ENCODE measurements at regions not wholly inside any gene's neighbourhood (a gene's known extent, or its start where the extent isn't known, plus 50 kb on each side); places are given as distances from the start of the nearest gene placed in this dataset.
A peak's percentile ranks its signal among the peaks of the same experiment; 100 is the strongest.

DNA sequence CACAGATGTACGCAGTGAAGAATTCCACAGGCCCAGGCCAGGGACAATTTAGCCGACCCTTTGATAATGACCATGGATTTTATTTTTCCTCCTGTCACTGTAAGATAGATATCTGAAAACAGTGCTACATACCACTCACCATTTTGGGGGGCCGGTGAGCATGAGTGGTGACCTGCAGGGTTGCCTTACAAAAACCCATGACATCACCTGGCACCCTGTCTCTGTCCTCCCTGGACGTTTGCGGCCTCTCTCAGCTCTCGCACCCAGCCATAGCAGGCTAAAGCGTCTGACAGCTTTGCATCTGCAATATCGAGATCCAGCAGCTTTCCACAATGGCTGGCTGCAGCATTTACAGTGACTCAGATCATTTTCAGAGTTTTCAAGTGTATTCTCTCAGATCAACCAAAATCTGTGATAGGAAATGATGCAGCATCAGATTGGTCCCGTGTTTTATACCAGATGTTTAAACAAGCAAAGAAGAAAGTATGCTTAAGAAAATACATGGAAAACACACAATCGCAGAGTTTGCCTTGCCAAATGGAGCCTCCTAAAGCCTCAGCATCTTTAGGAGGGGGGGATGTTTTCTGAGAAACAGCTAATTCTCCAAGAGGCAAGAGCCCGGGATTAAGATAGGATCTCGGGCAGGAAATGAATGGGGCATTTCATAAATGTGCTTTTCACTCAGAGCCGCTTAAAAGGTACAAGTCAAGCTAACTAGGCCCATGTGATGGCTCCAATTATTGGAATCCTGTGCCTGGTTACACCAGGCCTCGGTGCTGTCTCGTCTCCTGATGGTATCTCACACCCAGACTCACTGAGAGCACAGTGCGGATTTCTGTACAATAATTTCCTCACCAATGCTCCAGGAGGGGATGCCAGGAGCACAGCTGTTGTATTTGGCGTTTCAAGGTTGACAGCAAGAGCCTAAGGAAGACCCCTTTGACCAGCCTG is 257.3 kb downstream of the XXYLT1 start:
- no peak for DNase-seq (ENCODE audit: low spot score)

DNA sequence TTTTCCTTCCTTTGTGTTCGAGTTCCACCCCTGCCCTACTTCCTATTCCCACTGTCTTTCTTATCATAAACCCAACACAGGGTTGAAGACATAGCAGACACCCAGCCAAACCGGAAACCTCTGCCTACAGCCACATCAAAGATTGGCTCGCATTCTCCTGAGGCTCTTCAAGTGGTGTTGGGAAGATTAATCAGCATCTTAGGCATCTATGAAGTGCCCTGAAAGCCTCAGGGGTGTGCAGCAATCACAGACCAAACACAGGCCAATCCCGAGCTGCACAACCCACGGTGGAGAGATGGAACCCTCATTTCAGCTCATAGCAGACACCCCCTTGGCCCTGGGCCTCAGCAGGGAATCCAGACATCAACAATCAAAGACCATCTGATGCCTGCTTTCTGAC is 255.9 kb downstream of the XXYLT1 start:
- DNase-seq (ENCODE audit: low spot score), result peak; percentile 77

DNA sequence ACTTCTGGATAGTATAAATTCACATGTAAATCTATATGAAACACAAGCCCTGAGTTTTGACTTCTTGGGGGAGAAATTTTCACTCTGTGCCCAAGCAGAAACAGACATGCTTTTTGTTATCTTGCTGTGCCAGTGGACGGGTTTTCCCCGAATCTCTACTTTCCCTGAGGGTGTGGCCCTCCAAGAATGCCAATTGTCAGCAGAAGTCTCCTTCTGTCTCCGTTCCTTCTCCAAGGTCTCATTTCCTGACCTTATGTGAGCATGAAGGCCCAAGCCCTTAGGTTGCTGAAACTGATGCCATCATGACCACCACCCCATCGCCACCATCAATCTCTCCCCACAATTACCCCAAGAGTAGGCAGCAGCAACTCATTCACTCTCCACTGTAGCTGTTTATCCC is 253.8 kb downstream of the XXYLT1 start:
- no peak for DNase-seq (ENCODE audit: low spot score)
